ENCODE measurements at regions not wholly inside any gene's neighbourhood (a gene's known extent, or its start where the extent isn't known, plus 50 kb on each side); places are given as distances from the start of the nearest gene placed in this dataset.

DNA sequence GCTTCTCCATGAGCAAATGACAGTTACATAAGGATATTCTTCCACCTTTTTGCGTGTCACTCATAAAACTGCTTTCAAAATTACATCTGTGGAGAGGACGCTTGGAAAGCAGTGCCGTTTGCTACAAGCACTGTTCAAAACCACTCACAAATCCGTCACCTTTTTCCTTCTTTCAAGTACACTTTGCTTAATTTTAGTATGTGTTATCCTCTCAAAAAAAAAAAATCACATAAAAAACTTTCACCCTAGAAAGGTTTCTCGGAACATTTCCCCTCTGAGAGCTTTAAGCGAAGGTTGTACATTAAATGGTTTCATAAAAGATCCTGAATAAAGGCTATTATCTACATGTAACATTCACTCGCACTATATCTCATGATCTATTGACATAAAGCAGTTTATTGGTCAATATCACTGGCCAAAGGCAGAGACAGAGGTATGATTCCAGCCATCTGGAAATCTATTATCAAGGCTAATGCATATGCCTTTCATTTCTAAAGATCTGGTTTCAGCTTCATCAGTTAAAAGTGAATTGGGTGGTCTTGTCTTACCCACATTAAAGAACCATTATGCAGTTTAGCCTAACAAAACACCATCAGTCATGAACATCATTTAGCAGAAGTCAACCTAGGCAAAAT, 163.6 kb downstream of the ENC1 start:
- Histone ChIP-seq H3K36me3 (ENCODE audit: control insufficient read depth, insufficient read depth, low read length) (no peaks in the 10 kb centered on the region), H3K27me3 (replicated peaks; ENCODE audit: control insufficient read depth, insufficient read depth, low read length) (no peaks in the 10 kb centered on the region), H3K4me3 (ENCODE audit: low read depth, low read length) (no peak overlapping the region), H3K9me3 (no peaks in the 10 kb centered on the region), H3K4me1 (peaks cover 4% of the 10 kb centered on the region; the same call in 1 of the 2 replicates)
- no peaks in the 10 kb centered on the region for H3K36me3 Mint-ChIP-seq (ENCODE audit: insufficient read depth, unreplicated experiment)
- CTCF ChIA-PET = no interaction called here
- intact Hi-C loops (cut with micrococcal nuclease; ENCODE audit: unreplicated experiment) = no loop called here
- no peaks in the 10 kb centered on the region for H3K9me3 Mint-ChIP-seq (ENCODE audit: unreplicated experiment)
- no TSS peak for BruUV-seq (replicated peaks)
- no peak for DNase-seq
- TF ChIP-seq, protein P1, sequence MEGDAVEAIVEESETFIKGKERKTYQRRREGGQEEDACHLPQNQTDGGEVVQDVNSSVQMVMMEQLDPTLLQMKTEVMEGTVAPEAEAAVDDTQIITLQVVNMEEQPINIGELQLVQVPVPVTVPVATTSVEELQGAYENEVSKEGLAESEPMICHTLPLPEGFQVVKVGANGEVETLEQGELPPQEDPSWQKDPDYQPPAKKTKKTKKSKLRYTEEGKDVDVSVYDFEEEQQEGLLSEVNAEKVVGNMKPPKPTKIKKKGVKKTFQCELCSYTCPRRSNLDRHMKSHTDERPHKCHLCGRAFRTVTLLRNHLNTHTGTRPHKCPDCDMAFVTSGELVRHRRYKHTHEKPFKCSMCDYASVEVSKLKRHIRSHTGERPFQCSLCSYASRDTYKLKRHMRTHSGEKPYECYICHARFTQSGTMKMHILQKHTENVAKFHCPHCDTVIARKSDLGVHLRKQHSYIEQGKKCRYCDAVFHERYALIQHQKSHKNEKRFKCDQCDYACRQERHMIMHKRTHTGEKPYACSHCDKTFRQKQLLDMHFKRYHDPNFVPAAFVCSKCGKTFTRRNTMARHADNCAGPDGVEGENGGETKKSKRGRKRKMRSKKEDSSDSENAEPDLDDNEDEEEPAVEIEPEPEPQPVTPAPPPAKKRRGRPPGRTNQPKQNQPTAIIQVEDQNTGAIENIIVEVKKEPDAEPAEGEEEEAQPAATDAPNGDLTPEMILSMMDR (IDR thresholded peaks at IDR 0.05; ENCODE audit: insufficient read depth in 1 of 2, low read depth in 1 of 2, low read length in 1 of 2, severe bottlenecking in 1 of 2, unreplicated experiment in 1 of 2) = no peak
- H3K4me1 Mint-ChIP-seq (ENCODE audit: low read depth, unreplicated experiment) = peaks cover 5% of the 10 kb centered on the region
- H3K27ac Mint-ChIP-seq (ENCODE audit: unreplicated experiment) = no peak overlapping the region
- POLR2A ChIA-PET = no interaction called here
- no peak overlapping the region for H3K4me3 Mint-ChIP-seq (ENCODE audit: unreplicated experiment)
- H3K27me3 Mint-ChIP-seq (ENCODE audit: insufficient read depth, unreplicated experiment) = no peaks in the 10 kb centered on the region

DNA sequence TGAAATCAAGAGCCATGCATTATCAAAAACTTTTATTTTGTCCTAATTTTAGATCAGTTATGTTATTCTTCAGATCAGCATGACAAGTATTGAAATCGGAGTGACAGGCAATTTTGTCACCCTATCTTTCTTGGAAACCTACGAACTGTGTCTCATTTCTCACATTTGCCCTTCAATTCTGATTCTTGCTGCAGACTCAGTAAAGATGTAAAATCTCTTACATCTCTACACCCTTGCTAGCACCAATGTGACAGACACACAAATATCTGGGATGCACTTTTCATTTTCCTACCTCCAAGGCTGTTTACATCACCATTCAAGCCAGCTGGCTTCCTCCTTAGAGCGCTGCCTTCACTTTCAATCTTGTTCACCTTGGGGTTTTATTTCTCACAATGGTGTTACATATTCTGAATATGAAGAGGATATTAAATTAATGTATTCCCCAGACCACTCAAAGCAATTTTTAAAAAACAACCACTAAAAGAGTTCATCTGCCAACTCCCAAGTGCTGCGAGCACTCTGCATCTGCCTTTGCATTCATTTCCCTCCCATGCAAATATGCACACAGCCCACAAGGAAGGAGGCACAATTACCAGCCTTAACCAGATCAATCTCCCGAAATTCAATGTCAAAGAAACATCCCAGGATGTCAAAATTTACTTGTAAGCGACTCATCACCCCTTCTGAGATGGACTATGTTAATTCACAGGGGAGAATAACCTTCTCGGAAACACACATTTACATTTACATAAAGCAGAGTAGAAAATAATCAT, 164.3 kb downstream of the ENC1 start:
- TF ChIP-seq, protein P1 (IDR thresholded peaks at IDR 0.05; ENCODE audit: insufficient read depth in 1 of 2, low read depth in 1 of 2, low read length in 1 of 2, severe bottlenecking in 1 of 2, unreplicated experiment in 1 of 2) = no peak
- H3K36me3 ChIP-seq (ENCODE audit: control insufficient read depth, insufficient read depth, low read length) = no peaks in the 10 kb centered on the region
- CTCF ChIA-PET = no interaction called here
- no peak for DNase-seq
- H3K9me3 ChIP-seq = no peaks in the 10 kb centered on the region
- H3K4me1 ChIP-seq = peaks cover under 1% of the 10 kb centered on the region; the same call in 1 of the 2 replicates
- Mint-ChIP-seq H3K4me3 (ENCODE audit: unreplicated experiment) (no peak overlapping the region), H3K27me3 (ENCODE audit: insufficient read depth, unreplicated experiment) (no peaks in the 10 kb centered on the region), H3K4me1 (ENCODE audit: low read depth, unreplicated experiment) (peaks cover 5% of the 10 kb centered on the region), H3K36me3 (ENCODE audit: insufficient read depth, unreplicated experiment) (no peaks in the 10 kb centered on the region), H3K27ac (ENCODE audit: unreplicated experiment) (no peak overlapping the region), H3K9me3 (ENCODE audit: unreplicated experiment) (no peaks in the 10 kb centered on the region)
- BruUV-seq (replicated peaks) = no TSS peak
- POLR2A ChIA-PET = no interaction called here
- no peak overlapping the region for H3K4me3 ChIP-seq (ENCODE audit: low read depth, low read length)
- intact Hi-C loops (cut with micrococcal nuclease; ENCODE audit: unreplicated experiment) = no loop called here
- no peaks in the 10 kb centered on the region for H3K27me3 ChIP-seq (replicated peaks; ENCODE audit: control insufficient read depth, insufficient read depth, low read length)

DNA sequence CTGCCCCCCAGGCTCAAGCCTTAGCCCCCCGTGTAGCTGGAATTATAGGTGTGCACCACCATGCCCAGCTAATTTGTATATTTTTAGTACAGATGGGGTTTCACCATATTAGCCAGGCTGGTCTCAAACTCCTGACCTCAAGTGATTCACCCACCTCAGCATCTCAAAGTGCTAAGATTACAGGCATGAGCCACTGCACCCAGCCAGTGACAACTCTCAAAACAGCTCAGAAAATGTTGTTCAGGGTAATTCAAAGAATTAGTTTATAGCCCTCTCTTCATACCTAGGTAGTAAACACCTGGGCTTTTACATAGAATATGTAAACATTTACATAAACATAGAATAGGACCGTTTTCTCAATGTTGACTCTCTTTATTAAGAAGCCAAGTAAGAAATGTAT, 168.7 kb downstream of the ENC1 start:
- Mint-ChIP-seq H3K27ac (ENCODE audit: unreplicated experiment) (no peak overlapping the region), H3K36me3 (ENCODE audit: insufficient read depth, unreplicated experiment) (no peaks in the 10 kb centered on the region), H3K27me3 (ENCODE audit: insufficient read depth, unreplicated experiment) (no peaks in the 10 kb centered on the region), H3K4me1 (ENCODE audit: low read depth, unreplicated experiment) (no peaks in the 10 kb centered on the region), H3K9me3 (ENCODE audit: unreplicated experiment) (peaks cover 18% of the 10 kb centered on the region), H3K4me3 (ENCODE audit: unreplicated experiment) (no peak overlapping the region)
- no TSS peak for BruUV-seq (replicated peaks)
- Histone ChIP-seq H3K4me3 (ENCODE audit: low read depth, low read length) (no peak overlapping the region), H3K27me3 (replicated peaks; ENCODE audit: control insufficient read depth, insufficient read depth, low read length) (no peaks in the 10 kb centered on the region), H3K36me3 (ENCODE audit: control insufficient read depth, insufficient read depth, low read length) (no peaks in the 10 kb centered on the region), H3K4me1 (no peaks in the 10 kb centered on the region), H3K9me3 (no peaks in the 10 kb centered on the region)
- TF ChIP-seq, protein P1 (IDR thresholded peaks at IDR 0.05; ENCODE audit: insufficient read depth in 1 of 2, low read depth in 1 of 2, low read length in 1 of 2, severe bottlenecking in 1 of 2, unreplicated experiment in 1 of 2) = no peak
- no peak for DNase-seq
- POLR2A ChIA-PET = no interaction called here
- CTCF ChIA-PET = no interaction called here
- intact Hi-C loops (cut with micrococcal nuclease; ENCODE audit: unreplicated experiment) = no loop called here
